ENCODE measurements at regions not wholly inside any gene's neighbourhood (a gene's known extent, or its start where the extent isn't known, plus 50 kb on each side); places are given as distances from the start of the nearest gene placed in this dataset.

DNA sequence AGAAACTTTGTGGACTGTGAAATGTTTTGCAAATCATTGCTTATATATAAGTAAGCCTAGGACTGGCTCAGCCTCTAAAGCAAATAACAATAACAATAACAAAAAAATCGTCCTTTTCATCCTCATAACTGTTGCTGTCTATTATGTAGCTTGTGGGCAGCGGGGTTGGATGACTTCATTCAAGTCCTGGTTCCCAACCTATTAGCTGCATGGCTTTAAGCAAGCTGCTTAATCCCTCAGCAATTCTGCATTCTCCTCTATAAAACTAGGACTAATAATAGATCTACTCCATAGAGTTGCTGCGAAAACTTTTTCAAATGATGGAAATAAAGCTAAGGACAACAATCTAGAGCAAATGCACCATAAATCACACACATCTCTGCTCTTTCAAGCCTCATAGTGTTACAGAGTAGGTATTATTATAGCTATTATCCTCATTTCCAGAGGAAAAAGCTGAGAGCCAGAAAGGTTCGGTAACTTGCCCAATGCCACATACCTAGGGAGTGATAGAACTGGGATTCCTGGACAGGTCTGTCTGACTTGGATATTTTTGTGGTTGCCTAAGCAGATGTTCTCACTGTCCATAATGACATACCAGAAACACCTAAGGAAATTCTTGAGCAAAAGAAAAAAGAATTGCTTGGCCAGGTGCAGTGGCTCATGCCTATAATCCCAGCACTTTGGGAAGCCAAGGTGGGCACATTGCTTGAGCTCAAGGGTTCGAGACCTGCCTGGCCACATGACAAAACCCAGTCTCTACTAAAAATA lies 98.8 kb upstream of the ADRA1B start:
- no peak for DNase-seq (ENCODE audit: low read depth, low spot score)

DNA sequence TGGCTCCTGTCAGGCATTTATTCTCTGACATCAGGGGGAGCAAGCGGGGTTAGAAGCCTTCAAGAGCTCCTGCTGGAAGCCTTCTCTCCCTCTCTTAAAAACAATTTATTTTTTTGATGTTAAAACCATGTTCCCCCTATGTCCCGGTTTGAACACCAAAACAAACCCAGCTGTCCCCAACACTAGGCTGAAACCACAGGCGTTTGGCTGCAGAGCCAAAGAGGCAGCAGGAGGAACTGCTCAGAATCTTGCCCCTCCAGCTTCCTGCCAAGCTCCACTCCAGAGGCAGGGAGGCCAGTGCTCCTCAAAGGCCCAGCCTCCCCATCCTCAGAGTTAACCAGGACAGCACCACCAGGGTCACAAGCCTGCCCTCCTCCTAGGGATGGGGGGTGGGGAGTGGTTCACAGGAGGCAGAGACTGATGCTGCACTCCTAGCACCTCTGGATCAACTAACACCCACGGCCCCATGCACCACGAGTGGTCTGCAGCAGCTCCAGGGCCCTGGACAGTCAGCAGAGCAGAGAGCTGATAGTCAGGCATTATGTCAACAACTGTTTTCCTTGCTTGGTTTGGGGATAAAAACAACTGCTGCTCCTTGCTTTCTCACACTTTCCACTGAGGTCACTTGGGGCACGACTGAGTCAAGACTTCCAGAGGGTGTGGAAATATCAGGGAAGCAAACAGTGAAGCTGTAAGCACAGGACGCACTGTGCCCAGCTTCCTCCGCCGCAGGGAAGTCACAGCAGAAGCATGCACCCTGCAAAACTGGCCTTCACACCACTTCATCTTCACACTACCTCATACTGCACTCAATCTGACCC lies 96.5 kb upstream of the ADRA1B start:
- peak; percentile 60 for DNase-seq (ENCODE audit: low read depth, low spot score)

DNA sequence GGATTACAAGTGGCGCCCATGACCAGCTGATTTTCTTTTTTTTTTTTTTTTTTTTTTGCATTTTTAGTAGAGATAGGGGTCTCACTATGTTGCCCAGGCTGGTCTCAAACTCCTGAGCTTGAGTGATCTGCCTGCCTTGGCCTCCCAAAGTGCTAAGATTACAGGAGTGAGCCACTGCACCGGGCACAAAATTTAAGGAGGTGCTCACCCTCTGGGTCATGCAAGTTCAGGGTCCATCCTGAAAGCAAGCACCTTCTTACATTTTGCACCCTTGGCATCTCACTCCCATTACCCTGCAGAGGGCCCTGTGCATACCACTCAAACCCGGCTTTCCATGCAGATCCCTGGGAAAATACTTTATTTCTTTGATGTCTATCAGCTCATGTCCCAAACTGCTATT lies 95.6 kb upstream of the ADRA1B start:
- DNase-seq (ENCODE audit: low read depth, low spot score): no peak

DNA sequence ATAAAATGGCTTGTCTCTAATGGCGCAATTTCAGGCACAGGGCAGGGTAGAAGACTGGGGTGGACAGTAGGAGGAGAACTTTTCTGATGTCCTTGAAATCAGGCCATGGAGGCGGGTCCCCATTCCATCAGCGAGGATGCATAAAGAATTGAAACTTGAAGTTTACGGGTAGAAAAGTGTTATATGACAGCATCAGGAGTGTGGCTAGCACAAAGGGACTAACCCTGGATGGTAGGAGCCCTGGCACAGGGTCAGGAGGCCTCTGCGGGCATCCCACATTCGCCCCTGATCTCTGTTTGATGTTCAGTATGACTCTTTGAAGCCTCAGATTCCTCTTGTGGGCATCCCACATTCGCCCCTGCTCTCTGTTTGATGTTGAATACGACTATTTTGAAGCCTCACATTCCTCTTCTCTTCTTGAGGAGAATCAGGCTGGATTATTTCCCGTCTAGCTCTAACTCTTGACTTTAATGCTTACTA lies 94.8 kb upstream of the ADRA1B start:
- no peak for DNase-seq (ENCODE audit: low read depth, low spot score)

DNA sequence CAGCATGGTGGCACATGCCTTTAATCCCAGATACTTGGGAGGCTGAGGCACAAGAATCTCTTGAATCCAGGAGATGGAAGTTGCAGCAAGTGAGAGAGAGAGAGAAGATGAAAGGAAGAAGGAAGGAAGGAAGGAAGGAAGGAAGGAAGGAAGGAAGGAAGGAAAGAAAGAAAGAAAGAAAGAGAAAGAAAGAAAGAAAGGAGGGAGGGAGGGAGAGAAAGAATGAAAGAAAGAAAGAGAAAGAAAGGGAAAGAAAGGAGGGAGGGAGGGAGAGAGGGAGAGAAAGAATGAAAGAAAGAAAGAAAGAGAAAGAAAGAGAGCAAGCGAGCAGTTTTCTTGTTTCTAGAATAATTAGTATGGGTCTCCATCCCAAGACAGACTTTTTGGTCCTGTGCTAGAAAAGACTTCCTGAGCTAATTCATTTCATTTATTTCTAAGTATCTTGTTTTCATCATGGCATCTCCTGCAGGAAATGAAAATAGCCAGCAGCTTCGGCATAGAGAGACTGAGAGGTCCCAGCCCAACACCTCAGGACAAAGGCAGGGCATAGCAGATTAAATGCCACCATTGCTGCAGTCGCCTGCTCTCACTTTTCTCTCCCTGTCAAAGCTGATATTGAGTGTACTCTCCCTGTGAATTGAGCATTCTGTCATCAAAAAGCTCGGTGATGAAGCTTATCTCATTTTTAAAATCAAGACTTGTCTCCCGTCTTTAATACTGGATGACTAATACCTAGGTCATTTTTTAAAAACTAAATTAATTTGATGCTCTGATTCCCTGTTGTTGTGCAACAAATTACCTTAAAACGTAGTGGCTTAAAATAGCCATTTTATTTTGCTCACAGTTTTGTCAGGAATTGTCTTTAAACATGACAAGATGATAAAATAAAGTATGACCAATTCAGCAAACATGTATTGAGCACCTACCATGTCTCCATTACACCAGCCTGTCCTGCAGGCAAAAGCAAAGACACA lies 91.8 kb upstream of the ADRA1B start:
- DNase-seq (ENCODE audit: low read depth, low spot score): no peak

DNA sequence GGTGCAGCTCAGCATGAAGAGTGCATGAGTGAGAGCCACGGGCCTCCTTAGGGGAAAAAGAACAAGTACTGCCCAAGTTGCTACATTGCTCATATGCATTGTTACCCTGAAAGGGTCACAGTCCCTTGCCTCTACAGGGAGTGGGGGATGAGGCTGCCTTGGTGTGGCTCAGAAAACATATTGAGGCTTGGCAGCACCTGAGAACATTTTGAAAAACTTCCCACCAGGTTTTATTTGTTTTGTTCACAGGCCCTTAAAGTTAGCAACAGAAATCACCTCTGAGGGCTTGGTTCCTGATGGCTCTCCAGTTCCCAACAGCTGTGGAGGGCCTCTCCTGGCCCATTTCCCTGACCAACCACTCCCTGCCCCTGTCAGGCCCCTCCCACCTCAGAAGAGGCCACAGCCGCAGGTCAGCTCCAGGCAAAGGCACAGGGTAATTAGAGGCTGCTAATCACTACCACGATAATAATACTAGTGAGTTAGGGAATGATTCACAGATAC lies 90.7 kb upstream of the ADRA1B start:
- no peak for DNase-seq (ENCODE audit: low read depth, low spot score)

DNA sequence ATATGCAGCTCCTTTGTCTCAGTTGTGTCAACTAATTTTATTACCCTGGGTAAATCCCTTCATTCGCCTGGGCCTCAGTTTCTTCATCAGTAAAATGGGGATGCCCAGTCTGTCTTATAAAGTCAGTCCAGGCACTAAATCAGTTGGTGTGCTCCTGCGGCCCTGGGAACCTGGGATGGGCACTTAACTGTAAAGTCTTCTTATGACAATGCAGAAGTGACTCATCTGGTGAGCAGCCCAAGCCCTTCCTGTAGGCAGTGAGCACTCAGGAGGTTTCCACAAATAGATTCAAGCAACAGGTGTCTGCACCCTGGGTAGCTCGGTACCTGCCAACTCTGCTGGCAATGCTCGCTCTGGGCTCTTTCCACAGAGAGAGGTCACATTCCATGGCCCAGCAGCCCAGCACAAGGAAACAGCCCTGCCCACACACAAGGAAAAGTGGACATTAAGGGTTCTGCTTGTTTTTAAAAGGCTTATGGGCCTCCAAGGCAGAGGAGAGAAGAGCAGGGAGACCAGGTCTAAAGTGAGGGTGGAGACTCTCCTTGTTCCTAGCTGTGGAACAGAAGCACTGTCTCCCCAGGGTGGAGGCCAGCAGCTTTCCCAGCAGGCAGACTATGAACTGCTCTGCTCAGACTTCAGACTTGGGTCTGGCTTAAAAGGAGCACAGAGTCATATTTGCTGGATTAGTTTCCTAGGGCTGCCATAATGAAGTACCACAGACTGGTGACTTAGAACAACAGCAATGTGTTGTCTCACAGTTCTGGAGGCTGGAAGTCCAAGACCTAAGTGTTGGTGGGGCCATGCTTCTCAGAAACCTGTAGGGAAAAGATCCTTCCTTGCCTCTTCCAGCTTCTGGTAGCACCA lies 89.7 kb upstream of the ADRA1B start:
- peak; percentile 58 for DNase-seq (ENCODE audit: low read depth, low spot score)

DNA sequence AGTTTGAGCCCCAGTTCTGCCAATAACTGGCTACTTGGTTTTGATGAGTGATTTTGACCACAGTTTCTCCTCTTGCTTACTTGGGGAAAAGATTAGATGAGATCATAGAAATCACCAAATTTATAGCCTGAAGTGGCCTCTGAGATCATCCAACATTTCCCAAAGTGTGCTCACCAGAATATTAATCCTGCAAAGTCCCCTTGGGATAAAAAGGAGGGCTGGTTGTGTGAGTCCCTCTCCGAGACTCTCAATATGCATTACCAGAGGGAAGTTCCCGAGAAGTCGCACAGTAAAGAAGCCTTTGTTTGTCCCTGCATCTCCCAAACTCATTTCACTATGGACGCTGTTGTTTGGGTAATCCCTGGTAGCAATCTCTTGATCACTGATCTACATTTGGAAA lies 88.4 kb upstream of the ADRA1B start:
- DNase-seq (ENCODE audit: low read depth, low spot score): no peak

DNA sequence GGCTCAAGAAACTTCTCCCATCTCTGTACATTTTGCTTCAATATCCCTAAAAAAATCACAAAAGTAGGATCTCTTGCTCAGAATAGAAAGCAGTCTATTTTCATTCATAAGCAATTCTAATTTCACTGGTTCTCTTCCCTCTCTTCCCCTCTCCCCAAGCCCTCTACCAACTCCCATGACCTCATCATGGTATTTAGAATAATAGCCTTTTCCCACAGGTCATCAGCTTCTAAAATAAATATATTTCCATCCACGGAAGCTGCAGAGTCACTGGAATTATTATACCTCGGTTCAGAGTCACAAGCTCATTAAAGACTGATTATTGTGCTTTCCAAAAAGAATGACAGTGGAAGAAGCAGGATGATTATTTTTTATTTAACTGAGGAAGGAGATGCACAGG lies 84.2 kb upstream of the ADRA1B start:
- DNase-seq (ENCODE audit: low read depth, low spot score): no peak

DNA sequence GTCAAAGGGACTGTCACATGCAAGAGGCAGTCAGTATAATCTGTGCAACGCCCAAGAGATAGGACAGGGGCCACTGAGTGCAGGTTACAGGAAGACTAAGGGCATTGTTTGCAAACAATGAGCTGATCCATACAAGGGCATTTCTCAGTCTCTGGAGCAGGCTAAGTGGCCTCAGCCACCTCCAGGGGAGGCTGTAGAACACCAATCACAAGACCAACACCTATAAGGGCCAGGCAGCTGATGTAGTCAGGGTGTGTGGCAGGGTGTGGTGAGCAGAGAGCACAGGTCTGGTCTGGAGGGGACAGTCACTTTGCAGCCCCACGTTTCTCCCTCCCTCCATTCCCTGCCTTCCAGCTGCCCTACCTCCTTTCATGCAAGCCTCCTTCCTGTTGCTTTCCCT lies 83.2 kb upstream of the ADRA1B start:
- no peak for DNase-seq (ENCODE audit: low read depth, low spot score)

DNA sequence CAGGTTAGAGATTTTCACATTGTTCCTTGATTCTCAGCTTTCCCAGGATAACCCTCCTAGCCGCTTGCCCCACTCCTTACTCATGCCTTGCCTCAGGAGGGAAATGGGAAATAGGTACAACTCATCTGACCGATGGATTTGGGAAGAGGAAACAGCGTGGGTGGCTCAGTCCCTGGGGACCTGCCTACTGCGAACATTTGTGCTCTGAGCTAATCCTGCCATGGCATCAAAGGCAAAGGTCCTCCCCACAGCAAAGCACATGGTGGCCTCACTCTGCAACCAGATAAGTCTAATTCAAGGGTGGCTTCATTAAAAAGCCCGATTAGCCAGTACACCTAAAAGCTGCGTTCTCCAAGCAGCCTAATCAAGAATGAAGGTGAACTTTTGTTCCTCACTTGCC lies 82.4 kb upstream of the ADRA1B start:
- DNase-seq (ENCODE audit: low read depth, low spot score): no peak

DNA sequence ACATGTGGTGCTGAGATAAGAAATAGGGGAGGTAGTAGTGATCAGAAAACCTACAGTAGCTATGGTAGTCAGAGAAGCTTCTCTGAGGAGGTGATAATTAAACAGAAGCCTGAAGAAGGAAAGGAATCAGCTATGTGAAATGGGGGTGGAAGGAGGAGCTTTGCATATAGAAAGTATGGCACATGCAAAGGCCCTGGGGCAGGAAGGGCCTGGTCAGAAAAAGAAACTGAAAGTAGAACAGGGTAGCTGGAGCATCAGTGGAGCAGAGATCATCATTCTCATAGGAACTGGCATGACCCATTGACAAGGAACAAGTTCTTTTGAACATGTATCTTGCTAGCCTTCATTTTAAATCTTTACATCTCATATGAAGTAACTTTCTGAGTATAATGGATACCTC lies 80.7 kb upstream of the ADRA1B start:
- DNase-seq (ENCODE audit: low read depth, low spot score): no peak

DNA sequence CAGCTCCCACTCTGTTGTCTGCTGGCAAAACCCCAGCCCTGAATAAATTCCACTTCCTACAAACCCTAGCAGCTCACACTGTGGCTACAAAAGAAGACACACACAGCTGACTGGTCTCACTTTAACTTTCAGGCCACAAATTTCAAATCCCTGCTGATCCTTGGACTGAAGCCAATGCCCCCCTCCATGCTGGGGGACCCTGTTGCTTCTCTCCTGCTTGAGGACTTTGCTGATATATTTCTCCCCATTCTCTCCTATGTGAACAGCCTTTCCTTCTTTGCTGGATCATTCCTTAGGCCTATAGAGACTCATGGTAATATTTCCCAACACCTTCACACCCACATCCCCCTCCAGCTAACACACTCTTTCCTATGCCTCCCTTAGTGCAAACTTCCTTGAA lies 79.6 kb upstream of the ADRA1B start:
- DNase-seq (ENCODE audit: low read depth, low spot score): no peak

DNA sequence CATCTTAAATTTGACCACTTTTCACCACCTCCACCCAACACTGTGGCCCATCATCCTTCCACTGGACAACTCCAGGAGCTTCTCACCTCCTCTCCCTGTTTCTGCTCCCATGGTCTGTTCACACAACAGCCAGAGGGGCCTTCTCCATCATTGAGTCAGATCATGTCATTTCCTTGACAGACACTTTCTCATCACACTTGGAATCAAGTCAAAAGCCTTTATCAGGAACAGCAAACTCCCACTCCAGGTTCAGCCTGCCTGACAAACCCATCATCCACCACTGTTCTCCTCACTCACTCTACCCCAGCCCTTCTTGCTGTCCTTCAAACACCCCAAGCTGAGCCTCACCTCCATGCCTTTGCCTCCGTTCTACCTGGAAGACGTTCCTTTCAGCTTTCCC lies 78.4 kb upstream of the ADRA1B start:
- no peak for DNase-seq (ENCODE audit: low read depth, low spot score)

DNA sequence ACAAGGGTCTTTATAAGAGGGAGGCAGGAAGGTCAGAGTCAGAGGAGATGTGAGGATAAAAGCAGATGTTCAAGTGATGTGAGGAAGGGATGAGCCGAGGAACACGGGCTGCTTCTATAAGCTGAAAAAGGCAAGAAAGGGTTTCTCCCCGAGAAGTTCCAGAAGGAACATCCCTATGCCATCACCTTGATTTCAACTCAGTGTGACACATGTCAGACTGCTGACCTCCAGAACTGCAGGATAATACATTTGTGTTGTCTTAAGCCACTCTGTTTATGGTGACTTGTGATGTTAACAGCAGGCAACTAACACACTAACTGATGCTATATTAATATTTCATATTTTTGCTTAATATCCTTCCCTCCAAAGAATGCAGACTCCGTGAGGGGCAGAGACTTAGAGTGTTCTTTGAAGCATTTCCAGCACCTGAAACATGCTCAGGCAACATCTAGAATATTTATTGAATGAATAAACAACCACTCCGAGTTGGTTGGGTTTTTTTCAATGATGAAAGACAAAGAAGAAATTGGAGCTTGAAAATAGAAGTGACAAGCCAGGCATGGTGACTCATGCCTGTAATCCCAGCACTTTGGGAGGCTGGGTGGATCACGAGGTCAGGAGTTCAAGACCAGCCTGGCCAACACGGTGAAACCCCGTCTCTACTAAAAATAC lies 77.6 kb upstream of the ADRA1B start:
- DNase-seq (ENCODE audit: low read depth, low spot score): no peak

DNA sequence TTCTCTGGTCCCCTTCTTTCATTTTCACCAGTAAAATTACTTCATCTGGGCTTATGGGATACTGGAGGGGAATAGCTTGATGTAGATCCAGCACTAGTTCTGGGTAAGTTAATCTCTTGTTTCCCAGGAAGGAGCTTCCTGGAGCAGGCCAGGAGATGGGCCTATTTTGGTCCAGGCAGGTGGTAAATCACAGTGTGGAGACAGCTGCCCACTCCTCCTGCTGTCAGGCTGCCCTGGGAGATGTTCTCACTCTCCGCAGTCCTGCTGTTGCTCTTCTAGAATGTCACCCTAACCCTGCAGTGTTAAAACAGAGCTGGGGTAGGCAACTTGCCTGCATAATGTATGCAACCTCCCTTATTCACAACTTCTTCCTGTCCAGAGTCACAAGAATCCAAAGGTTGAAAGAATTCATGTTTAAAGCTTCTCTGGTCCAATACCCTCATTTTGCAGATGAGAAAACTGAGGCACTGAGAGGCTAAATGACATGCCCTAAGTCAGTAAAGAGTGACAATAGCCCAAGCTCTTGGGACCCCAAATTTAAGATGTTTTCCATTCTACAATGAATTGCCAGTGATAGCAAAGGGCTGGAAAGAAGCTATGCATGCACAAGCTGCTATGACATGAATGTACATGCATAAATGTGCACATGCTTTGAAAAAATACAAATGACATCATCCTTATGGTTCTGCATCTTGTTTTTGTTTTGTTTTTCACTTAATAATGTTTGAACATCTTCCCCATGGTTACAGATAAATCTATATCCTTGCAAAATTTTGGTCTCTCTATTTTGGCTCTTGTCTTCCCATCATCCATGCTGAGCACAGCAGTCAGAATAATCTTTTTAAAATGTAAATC lies 71.8 kb upstream of the ADRA1B start:
- no peak for DNase-seq (ENCODE audit: low read depth, low spot score)

DNA sequence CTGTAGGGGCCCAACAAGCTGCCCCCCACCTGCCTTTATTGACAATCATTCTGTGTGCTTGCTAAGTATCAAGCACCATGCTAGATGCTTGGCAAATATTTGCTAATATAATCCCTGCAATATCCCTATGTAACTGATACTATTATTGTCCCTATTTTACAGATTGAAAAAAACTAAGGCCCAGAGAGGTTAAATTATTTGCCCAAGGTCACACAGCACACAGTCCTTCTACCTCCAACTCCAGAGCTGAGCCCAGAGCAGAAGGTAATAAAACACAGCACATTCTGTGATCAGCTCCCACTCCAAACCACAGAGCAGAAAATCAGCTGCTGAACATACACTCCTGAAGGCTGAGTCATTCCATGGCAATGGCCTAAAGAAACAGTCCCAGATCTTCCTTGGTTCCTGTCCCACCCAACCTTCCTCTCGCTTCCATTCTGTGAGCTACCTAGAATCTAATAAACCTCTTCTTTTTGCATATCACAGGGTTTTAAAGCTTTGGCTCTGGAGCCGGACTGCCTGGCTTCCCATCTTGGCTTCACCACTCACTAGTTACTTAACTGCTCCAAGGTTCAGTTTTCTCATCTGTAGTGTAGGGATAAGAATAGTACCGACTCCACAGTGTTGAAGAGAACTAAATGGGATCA lies 66.7 kb upstream of the ADRA1B start:
- DNase-seq (ENCODE audit: low read depth, low spot score): no peak

DNA sequence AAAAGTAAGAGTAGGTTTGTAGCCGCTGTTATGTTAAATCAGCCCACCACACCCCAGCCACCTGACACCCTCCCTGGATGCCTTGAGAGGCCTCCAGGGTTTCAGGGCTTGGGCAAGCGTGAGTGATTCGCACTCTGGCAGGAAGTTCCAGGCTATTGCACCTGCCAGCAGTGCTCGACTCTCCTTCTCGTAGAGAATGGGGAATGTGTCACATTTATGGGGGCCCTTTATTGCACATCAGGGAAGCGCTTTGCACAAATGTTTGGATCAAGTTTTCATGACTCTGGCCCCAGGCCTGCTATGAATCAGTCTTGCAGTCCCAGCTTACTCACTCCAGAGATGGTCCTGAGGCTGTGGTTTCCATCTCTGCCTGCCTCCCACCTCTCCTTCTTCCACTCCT lies 66.1 kb upstream of the ADRA1B start:
- no peak for DNase-seq (ENCODE audit: low read depth, low spot score)

DNA sequence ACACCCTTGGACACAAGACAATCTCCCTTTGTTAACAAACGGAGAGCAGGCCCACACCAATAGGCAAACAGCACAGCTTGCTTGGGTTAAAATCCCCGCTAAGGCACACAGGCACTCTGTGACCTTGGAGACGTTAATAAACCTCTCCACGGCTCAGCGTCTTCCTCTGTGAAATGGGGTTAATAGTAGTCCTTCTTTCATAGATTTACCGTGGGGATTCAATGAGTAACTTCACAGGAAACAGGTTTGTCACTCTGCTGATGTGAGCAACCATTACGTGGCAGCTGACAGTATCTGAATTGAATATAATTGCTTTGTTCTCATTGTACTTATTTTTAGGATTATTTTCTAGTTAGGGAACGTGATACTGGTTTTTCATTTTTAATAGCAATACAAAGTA lies 65.2 kb upstream of the ADRA1B start:
- DNase-seq (ENCODE audit: low read depth, low spot score): no peak
